Breast epithelium (tissue), 3 donors: ENCODE measurements at regions not wholly inside any gene's neighbourhood (a gene's known extent, or its start where the extent isn't known, plus 50 kb on each side); places are given as distances from the start of the nearest gene placed in this dataset.

Experiments used
- POLR2A ChIP-seq: fragments of 450-650 bp; IDR thresholded peaks from one replicate; pipeline ENCODE4 v1.6.1; 2016; ENCODE audit warnings: antibody characterized with exemption, mild to moderate bottlenecking, moderate library complexity
- TF ChIP-seq, protein P1 (sequence below), 3 donors: fragments of 450-650 bp; IDR thresholded peaks; one replicate each; pipeline ENCODE4 v1.5.1; 2016 to 2017; ENCODE audit warnings: antibody characterized with exemption in 3 of 3, mild to moderate bottlenecking in 3 of 3, moderate library complexity in 3 of 3

DNA sequence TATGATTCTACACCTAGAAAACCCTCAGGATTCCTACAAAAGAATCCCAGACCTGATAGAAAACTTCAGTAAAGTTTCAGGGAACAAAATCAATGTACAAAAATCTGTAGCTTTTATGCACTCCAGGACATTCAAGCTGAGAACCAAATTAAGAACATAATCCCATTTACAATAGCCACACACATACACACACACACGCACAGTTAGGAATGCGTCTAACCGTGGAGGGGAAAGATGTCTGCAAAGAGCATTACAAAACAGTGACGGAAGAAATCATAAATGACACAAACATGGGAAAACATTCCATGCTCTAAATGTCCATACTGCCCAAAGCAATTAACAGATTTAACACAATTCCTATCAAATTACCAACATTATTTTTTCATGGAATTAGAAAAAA is 51.4 kb upstream of the CAST start:
- TF ChIP-seq, protein P1, sequence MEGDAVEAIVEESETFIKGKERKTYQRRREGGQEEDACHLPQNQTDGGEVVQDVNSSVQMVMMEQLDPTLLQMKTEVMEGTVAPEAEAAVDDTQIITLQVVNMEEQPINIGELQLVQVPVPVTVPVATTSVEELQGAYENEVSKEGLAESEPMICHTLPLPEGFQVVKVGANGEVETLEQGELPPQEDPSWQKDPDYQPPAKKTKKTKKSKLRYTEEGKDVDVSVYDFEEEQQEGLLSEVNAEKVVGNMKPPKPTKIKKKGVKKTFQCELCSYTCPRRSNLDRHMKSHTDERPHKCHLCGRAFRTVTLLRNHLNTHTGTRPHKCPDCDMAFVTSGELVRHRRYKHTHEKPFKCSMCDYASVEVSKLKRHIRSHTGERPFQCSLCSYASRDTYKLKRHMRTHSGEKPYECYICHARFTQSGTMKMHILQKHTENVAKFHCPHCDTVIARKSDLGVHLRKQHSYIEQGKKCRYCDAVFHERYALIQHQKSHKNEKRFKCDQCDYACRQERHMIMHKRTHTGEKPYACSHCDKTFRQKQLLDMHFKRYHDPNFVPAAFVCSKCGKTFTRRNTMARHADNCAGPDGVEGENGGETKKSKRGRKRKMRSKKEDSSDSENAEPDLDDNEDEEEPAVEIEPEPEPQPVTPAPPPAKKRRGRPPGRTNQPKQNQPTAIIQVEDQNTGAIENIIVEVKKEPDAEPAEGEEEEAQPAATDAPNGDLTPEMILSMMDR (IDR thresholded peaks at IDR 0.05) = no peak
- TF ChIP-seq POLR2A = no peak
